GM15510 (cell line): ENCODE measurements at regions not wholly inside any gene's neighbourhood (a gene's known extent, or its start where the extent isn't known, plus 50 kb on each side); places are given as distances from the start of the nearest gene placed in this dataset.

Experiments used
- POLR2A ChIP-seq: IDR thresholded peaks from 3 replicates; pipeline ENCODE4 v1.6.1; 2011; ENCODE audit warnings: borderline replicate concordance; ENCODE audit not compliant: insufficient read length; ENCODE audit errors: extremely low read depth

- TF ChIP-seq POLR2A = no peak
Measured at GRCh38 chr15:92733934-92734521, 78.5 kb upstream of the FAM174B start.

GRCh38 chr15:92745845-92746271 is 90.3 kb upstream of the FAM174B start:
- no peak for TF ChIP-seq POLR2A

- no peak for TF ChIP-seq POLR2A
Measured at GRCh38 chr15:92747047-92747446, 91.5 kb upstream of the FAM174B start.

- TF ChIP-seq POLR2A = no peak
Measured at GRCh38 chr15:92749216-92749615, 93.6 kb upstream of the FAM174B start.

GRCh38 chr15:92749946-92750345 is 94.4 kb upstream of the FAM174B start:
- no peak for TF ChIP-seq POLR2A

- TF ChIP-seq POLR2A = no peak
Measured at GRCh38 chr15:92751528-92751927, 96.0 kb upstream of the FAM174B start.

- TF ChIP-seq POLR2A = no peak
Measured at GRCh38 chr15:92753591-92753990, 98.0 kb upstream of the FAM174B start.

- no peak for TF ChIP-seq POLR2A
Measured at GRCh38 chr15:92763459-92763858, 107.9 kb upstream of the FAM174B start.

GRCh38 chr15:92770641-92771040 is 115.1 kb upstream of the FAM174B start:
- no peak for TF ChIP-seq POLR2A

- TF ChIP-seq POLR2A = no peak
Measured at GRCh38 chr15:92772061-92772460, 116.5 kb upstream of the FAM174B start.

GRCh38 chr15:92772626-92773244 is 117.2 kb upstream of the FAM174B start:
- TF ChIP-seq POLR2A = no peak

GRCh38 chr15:92773340-92773739 is 117.8 kb upstream of the FAM174B start:
- TF ChIP-seq POLR2A = no peak

- no peak for TF ChIP-seq POLR2A
Measured at GRCh38 chr15:92779874-92780273, 120.2 kb upstream of the CHD2 start.

- TF ChIP-seq POLR2A = no peak
Measured at GRCh38 chr15:92780843-92781242, 119.3 kb upstream of the CHD2 start.

GRCh38 chr15:92781925-92782453 is 118.1 kb upstream of the CHD2 start:
- no peak for TF ChIP-seq POLR2A

- no peak for TF ChIP-seq POLR2A
Measured at GRCh38 chr15:92787116-92787515, 113.0 kb upstream of the CHD2 start.
